SU-DHL-6 (cell line): ENCODE measurements at regions not wholly inside any gene's neighbourhood (a gene's known extent, or its start where the extent isn't known, plus 50 kb on each side); places are given as distances from the start of the nearest gene placed in this dataset.

Experiments used
- EZH2phosphoT487 ChIP-seq: fragments of 200-600 bp; sonication (generic), shearing (Covaris generic); conservative IDR thresholded peaks from 2 replicates; pipeline ENCODE4 v1.6.1; 2018; ENCODE audit warnings: mild to moderate bottlenecking, antibody characterized with exemption, low read length, moderate library complexity, mixed read lengths
- TF ChIP-seq, protein P1 (sequence below): fragments of 200-600 bp; sonication (generic); IDR thresholded peaks from one replicate; pipeline ENCODE4 v1.5.1; 2017; ENCODE audit warnings: antibody characterized with exemption, mild to moderate bottlenecking, low read length, moderate library complexity; ENCODE audit not compliant: insufficient read depth, poor library complexity, severe bottlenecking

DNA sequence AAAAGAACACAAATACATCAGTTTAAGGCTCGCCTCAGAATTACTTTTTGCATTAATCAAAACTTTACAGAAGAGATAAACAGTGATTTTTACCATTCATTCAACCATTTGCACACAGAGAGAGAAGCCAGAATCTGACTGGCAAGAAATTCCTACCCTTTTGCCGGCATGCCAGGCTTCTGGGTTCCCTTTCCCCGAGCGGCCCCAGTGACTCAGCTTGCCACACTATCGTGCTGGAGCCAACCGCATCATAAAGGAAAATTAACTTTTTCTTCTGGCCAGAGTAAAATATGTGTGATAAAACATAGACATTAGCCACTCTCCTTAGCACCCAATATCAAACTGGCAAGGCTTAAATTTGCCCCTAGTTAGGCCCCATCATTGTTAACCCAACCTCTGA is 61.8 kb upstream of the IKZF2 start:
- TF ChIP-seq, protein P1, sequence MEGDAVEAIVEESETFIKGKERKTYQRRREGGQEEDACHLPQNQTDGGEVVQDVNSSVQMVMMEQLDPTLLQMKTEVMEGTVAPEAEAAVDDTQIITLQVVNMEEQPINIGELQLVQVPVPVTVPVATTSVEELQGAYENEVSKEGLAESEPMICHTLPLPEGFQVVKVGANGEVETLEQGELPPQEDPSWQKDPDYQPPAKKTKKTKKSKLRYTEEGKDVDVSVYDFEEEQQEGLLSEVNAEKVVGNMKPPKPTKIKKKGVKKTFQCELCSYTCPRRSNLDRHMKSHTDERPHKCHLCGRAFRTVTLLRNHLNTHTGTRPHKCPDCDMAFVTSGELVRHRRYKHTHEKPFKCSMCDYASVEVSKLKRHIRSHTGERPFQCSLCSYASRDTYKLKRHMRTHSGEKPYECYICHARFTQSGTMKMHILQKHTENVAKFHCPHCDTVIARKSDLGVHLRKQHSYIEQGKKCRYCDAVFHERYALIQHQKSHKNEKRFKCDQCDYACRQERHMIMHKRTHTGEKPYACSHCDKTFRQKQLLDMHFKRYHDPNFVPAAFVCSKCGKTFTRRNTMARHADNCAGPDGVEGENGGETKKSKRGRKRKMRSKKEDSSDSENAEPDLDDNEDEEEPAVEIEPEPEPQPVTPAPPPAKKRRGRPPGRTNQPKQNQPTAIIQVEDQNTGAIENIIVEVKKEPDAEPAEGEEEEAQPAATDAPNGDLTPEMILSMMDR = no peak
- TF ChIP-seq EZH2phosphoT487 = no peak
